ENCODE measurements at regions not wholly inside any gene's neighbourhood (a gene's known extent, or its start where the extent isn't known, plus 50 kb on each side); places are given as distances from the start of the nearest gene placed in this dataset.

DNA sequence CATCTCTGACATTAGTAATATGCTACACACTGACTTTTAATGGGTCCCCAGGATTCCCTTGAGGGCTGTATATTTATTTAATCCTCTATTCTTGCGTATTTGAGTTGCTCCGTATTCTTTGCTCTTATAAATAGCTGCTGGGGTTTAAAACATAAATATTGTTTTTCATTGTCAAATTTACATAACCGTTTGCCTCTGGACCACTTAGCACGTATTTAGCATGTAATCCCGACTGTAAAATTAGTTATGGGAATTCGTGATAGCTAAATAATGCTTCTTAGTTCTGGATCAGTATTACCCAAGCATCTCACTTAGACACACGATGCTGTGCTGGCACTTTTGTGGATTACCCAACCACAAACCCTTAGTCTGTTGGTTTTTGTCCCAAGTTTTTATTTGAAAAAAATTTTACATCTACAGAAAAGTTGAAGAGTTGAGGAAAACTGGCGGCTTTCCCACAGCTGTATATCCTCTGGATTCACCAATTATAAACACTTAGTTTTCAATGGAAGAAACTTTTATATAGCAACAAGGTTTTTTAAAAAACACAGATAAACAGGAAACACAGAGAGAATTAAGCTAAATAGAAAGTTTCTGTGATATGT, 296.8 kb upstream of the TPM1 start:
- TF ChIP-seq EZH2 (optimal IDR thresholded peaks at IDR 0.05; ENCODE audit: low read depth, low read length) (no peak), EZH2phosphoT487 (IDR thresholded peaks at IDR 0.05; ENCODE audit: low read length) (no peak)
- TF ChIP-seq, protein P1, sequence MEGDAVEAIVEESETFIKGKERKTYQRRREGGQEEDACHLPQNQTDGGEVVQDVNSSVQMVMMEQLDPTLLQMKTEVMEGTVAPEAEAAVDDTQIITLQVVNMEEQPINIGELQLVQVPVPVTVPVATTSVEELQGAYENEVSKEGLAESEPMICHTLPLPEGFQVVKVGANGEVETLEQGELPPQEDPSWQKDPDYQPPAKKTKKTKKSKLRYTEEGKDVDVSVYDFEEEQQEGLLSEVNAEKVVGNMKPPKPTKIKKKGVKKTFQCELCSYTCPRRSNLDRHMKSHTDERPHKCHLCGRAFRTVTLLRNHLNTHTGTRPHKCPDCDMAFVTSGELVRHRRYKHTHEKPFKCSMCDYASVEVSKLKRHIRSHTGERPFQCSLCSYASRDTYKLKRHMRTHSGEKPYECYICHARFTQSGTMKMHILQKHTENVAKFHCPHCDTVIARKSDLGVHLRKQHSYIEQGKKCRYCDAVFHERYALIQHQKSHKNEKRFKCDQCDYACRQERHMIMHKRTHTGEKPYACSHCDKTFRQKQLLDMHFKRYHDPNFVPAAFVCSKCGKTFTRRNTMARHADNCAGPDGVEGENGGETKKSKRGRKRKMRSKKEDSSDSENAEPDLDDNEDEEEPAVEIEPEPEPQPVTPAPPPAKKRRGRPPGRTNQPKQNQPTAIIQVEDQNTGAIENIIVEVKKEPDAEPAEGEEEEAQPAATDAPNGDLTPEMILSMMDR (IDR thresholded peaks at IDR 0.05; ENCODE audit: low read length), result no peak
- Histone ChIP-seq H3K27me3 (replicated peaks; ENCODE audit: insufficient read depth, low read length) (no peaks in the 10 kb centered on the region), H3K4me1 (ENCODE audit: low read length) (0 out of 2 replicates have a peak, but pooled peaks cover 4% of the 10 kb centered on the region), H2AFZ (ENCODE audit: low read length) (no peak overlapping the region), H3K36me3 (replicated peaks; ENCODE audit: insufficient read depth, low read length) (no peaks in the 10 kb centered on the region), H3K4me3 (ENCODE audit: low read length) (no peak overlapping the region), H3K9me3 (replicated peaks; ENCODE audit: insufficient read depth, low read length) (no peaks in the 10 kb centered on the region), H3K9me2 (replicated peaks; ENCODE audit: insufficient read depth, low read length) (no peaks in the 10 kb centered on the region), H3F3A (ENCODE audit: insufficient read depth, low read length) (no peaks in the 10 kb centered on the region; the same call in 1 of the 2 replicates), H4K20me1 (ENCODE audit: insufficient read depth, low read length) (no peaks in the 10 kb centered on the region), H3K4me2 (ENCODE audit: low read depth, low read length) (no peak overlapping the region), H3K79me2 (ENCODE audit: low read length) (no peaks in the 10 kb centered on the region), H3K27ac (ENCODE audit: low read length) (no peak overlapping the region), H3K9ac (ENCODE audit: low read length) (no peak overlapping the region)
- no peak for DNase-seq

DNA sequence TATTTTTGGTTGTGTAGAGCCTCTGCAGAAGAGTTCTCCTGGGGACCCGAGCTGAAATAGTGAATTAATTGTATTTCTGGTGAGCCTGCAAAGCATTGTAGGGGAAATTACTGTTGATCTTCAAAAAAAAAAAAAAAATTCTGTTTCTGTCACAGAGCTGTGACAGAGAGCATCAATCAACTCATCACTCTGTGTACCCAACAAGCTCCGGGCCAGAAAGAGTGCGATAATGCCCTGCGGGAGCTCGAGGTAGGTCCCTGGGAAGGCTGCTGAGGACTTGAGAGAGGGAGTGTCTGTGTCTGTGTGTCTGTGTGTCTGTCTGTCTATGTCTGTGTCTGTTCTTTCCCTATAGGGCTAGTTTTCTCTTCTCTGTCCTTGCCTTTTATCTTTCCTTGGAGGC, 294.4 kb upstream of the TPM1 start:
- TF ChIP-seq, protein P1 (IDR thresholded peaks at IDR 0.05; ENCODE audit: low read length), result no peak
- no peak for TF ChIP-seq EZH2 (optimal IDR thresholded peaks at IDR 0.05; ENCODE audit: low read depth, low read length)
- TF ChIP-seq EZH2phosphoT487 (IDR thresholded peaks at IDR 0.05; ENCODE audit: low read length), result no peak
- Histone ChIP-seq H3K9me2 (replicated peaks; ENCODE audit: insufficient read depth, low read length) (no peaks in the 10 kb centered on the region), H3K9me3 (replicated peaks; ENCODE audit: insufficient read depth, low read length) (no peaks in the 10 kb centered on the region)

DNA sequence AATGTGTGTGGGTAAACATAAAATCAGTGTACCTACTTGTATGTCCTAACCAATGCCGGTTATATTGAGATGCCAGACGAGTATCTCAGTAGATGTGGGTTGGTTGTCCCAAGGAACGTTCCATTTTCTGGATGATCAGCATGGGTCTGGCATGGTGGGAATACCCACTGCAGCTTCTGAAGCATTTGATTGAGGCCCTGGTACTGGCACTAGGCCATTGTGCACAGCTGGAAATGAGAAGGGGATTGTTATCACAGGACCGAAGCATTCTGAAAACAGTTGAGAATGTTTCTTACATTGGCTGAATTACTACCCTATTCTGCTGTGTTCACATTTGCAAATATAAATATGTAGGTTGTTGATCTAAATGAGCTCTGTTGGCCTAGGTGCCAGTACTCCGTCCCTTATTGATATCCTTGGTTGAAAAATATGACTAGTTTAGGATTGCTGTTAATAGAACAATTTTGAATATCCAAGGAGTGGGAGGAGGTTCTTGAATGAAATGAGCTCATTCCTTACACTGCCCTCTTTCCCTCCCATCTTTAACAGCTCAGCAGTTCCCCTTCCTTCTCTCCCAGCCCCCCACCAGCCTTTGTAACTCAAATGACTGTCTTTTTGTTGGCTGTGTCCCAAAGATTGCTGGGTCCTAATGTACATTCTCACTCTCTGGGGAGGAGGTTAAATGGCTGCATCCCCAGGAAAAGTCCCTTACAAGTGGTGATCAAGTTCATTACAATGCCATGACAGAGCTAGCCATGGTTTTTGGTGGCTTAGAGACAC, 293.3 kb upstream of the TPM1 start:
- Histone ChIP-seq H3K27me3 (replicated peaks; ENCODE audit: insufficient read depth, low read length) (no peaks in the 10 kb centered on the region), H3K79me2 (ENCODE audit: low read length) (no peaks in the 10 kb centered on the region), H3F3A (ENCODE audit: insufficient read depth, low read length) (no peaks in the 10 kb centered on the region; the same call in 1 of the 2 replicates), H3K9ac (ENCODE audit: low read length) (no peak overlapping the region), H4K20me1 (ENCODE audit: insufficient read depth, low read length) (no peaks in the 10 kb centered on the region), H3K27ac (ENCODE audit: low read length) (no peak overlapping the region), H3K4me1 (ENCODE audit: low read length) (0 out of 2 replicates have a peak, but pooled peaks cover 4% of the 10 kb centered on the region), H2AFZ (ENCODE audit: low read length) (no peak overlapping the region), H3K9me2 (replicated peaks; ENCODE audit: insufficient read depth, low read length) (no peaks in the 10 kb centered on the region), H3K4me3 (ENCODE audit: low read length) (no peak overlapping the region), H3K36me3 (replicated peaks; ENCODE audit: insufficient read depth, low read length) (no peaks in the 10 kb centered on the region), H3K9me3 (replicated peaks; ENCODE audit: insufficient read depth, low read length) (no peaks in the 10 kb centered on the region), H3K4me2 (ENCODE audit: low read depth, low read length) (no peak overlapping the region)
- TF ChIP-seq EZH2phosphoT487 (IDR thresholded peaks at IDR 0.05; ENCODE audit: low read length), result no peak
- no peak for TF ChIP-seq EZH2 (optimal IDR thresholded peaks at IDR 0.05; ENCODE audit: low read depth, low read length)
- TF ChIP-seq, protein P1 (IDR thresholded peaks at IDR 0.05; ENCODE audit: low read length), result no peak
- no peak for DNase-seq

More for the DNA sequence above, 294.4 kb upstream of the TPM1 start:
- Histone ChIP-seq H3K9ac (ENCODE audit: low read length) (no peak overlapping the region), H3K4me3 (ENCODE audit: low read length) (no peak overlapping the region), H3F3A (ENCODE audit: insufficient read depth, low read length) (no peaks in the 10 kb centered on the region; the same call in 1 of the 2 replicates), H3K36me3 (replicated peaks; ENCODE audit: insufficient read depth, low read length) (no peaks in the 10 kb centered on the region), H4K20me1 (ENCODE audit: insufficient read depth, low read length) (no peaks in the 10 kb centered on the region), H3K79me2 (ENCODE audit: low read length) (no peaks in the 10 kb centered on the region), H3K27ac (ENCODE audit: low read length) (no peak overlapping the region), H3K4me2 (ENCODE audit: low read depth, low read length) (no peak overlapping the region), H3K27me3 (replicated peaks; ENCODE audit: insufficient read depth, low read length) (no peaks in the 10 kb centered on the region), H2AFZ (ENCODE audit: low read length) (no peak overlapping the region), H3K4me1 (ENCODE audit: low read length) (0 out of 2 replicates have a peak, but pooled peaks cover 4% of the 10 kb centered on the region)
- DNase-seq, result no peak

All from MM.1S (cell line).